ENCODE measurements at regions not wholly inside any gene's neighbourhood (a gene's known extent, or its start where the extent isn't known, plus 50 kb on each side); places are given as distances from the start of the nearest gene placed in this dataset.
"Not testable (repeated sequence)": the region's sequence is repeated elsewhere in the genome, so short reads cannot be mapped to it uniquely, and the experiment has no call there.

- no peak for DNase-seq (ENCODE audit: extremely low read depth, low read depth)
These were observed 203.8 kb downstream of the ALDH8A1 start for GRCh38 chr6:134746140-134746539.

GRCh38 chr6:134745192-134745591 is 204.7 kb downstream of the ALDH8A1 start:
- DNase-seq (ENCODE audit: extremely low read depth, low read depth), result not testable (repeated sequence)

More at GRCh38 chr6:134746140-134746539, 203.8 kb downstream of the ALDH8A1 start:
- TF ChIP-seq CTCF (IDR thresholded peaks at IDR 0.05; ENCODE audit: low read depth, low read length), result no peak

GRCh38 chr6:134744301-134744700 is 205.6 kb downstream of the ALDH8A1 start:
- TF ChIP-seq CTCF (IDR thresholded peaks at IDR 0.05; ENCODE audit: low read depth, low read length), result no peak
- no peak for DNase-seq (ENCODE audit: extremely low read depth, low read depth)

- no peak for TF ChIP-seq CTCF (IDR thresholded peaks at IDR 0.05; ENCODE audit: low read depth, low read length)
- no peak for DNase-seq (ENCODE audit: extremely low read depth, low read depth)
These were observed 208.7 kb downstream of the ALDH8A1 start for GRCh38 chr6:134741200-134741536.

- DNase-seq (ENCODE audit: extremely low read depth, low read depth), result no peak
- no peak for TF ChIP-seq CTCF (IDR thresholded peaks at IDR 0.05; ENCODE audit: low read depth, low read length)
These were observed 209.3 kb downstream of the ALDH8A1 start for GRCh38 chr6:134740473-134741199.

- no peak for TF ChIP-seq CTCF (IDR thresholded peaks at IDR 0.05; ENCODE audit: low read depth, low read length)
- DNase-seq (ENCODE audit: extremely low read depth, low read depth), result no peak
These were observed 209.9 kb downstream of the ALDH8A1 start for GRCh38 chr6:134740027-134740373.

GRCh38 chr6:134739299-134740026 is 210.4 kb downstream of the ALDH8A1 start:
- no peak for DNase-seq (ENCODE audit: extremely low read depth, low read depth)
- TF ChIP-seq CTCF (IDR thresholded peaks at IDR 0.05; ENCODE audit: low read depth, low read length), result no peak

Measured in AG09319 (cell line).